GM19238 (cell line): ENCODE measurements at regions not wholly inside any gene's neighbourhood (a gene's known extent, or its start where the extent isn't known, plus 50 kb on each side); places are given as distances from the start of the nearest gene placed in this dataset.
"Not testable (repeated sequence)": the region's sequence is repeated elsewhere in the genome, so short reads cannot be mapped to it uniquely, and the experiment has no call there.

Source experiments
- DNase-seq: peaks from one replicate; pipeline ENCODE4 v3.0.0; 2011; ENCODE audit warnings: low spot score; ENCODE audit not compliant: insufficient read length

GRCh38 chr6:112459758-112460304 lies 112.7 kb downstream of the RFPL4B start:
- no peak for DNase-seq

- DNase-seq: no peak
Measured at GRCh38 chr6:112464901-112465665, 118.0 kb downstream of the RFPL4B start.

- no peak for DNase-seq
Measured at GRCh38 chr6:112466373-112467151, 119.4 kb downstream of the RFPL4B start.

- no peak for DNase-seq
Measured at GRCh38 chr6:112468359-112468758, 121.2 kb downstream of the RFPL4B start.

- DNase-seq: no peak
Measured at GRCh38 chr6:112469306-112469705, 122.2 kb downstream of the RFPL4B start.

GRCh38 chr6:112470376-112470775 lies 123.2 kb downstream of the RFPL4B start:
- no peak for DNase-seq

- no peak for DNase-seq
Measured at GRCh38 chr6:112470950-112471349, 123.8 kb downstream of the RFPL4B start.

GRCh38 chr6:112475083-112475482 lies 128.0 kb downstream of the RFPL4B start:
- no peak for DNase-seq

- no peak for DNase-seq
Measured at GRCh38 chr6:112477125-112477524, 130.0 kb downstream of the RFPL4B start.

GRCh38 chr6:112478036-112478435 lies 130.9 kb downstream of the RFPL4B start:
- no peak for DNase-seq

GRCh38 chr6:112479975-112480374 lies 132.8 kb downstream of the RFPL4B start:
- DNase-seq: not testable (repeated sequence)

- DNase-seq: no peak
Measured at GRCh38 chr6:112480553-112480952, 133.4 kb downstream of the RFPL4B start.

- DNase-seq: no peak
Measured at GRCh38 chr6:112481211-112481610, 134.1 kb downstream of the RFPL4B start.

- DNase-seq: no peak
Measured at GRCh38 chr6:112482373-112482772, 135.2 kb downstream of the RFPL4B start.

GRCh38 chr6:112485120-112485826 lies 138.1 kb downstream of the RFPL4B start:
- DNase-seq: no peak

GRCh38 chr6:112485827-112486212 lies 138.7 kb downstream of the RFPL4B start:
- DNase-seq: no peak

GRCh38 chr6:112486454-112486853 lies 139.3 kb downstream of the RFPL4B start:
- DNase-seq: no peak

- no peak for DNase-seq
Measured at GRCh38 chr6:112488238-112488637, 141.1 kb downstream of the RFPL4B start.

- no peak for DNase-seq
Measured at GRCh38 chr6:112501705-112502104, 154.6 kb downstream of the RFPL4B start.

GRCh38 chr6:112502351-112503090 lies 155.4 kb downstream of the RFPL4B start:
- DNase-seq: no peak

- DNase-seq: no peak
Measured at GRCh38 chr6:112503091-112503596, 156.0 kb downstream of the RFPL4B start.
